T-helper 1 cell treated with Interleukin-12 subunit alpha and Interleukin-12 subunit beta and Interleukin-4 antibody, amounts not matched to agents 30 ng/mL and 1 ng/mL, for 36 hours (primary cell): ENCODE measurements at regions not wholly inside any gene's neighbourhood (a gene's known extent, or its start where the extent isn't known, plus 50 kb on each side); places are given as distances from the start of the nearest gene placed in this dataset.
"Not testable (repeated sequence)": the region's sequence is repeated elsewhere in the genome, so short reads cannot be mapped to it uniquely, and the experiment has no call there.

Experiments used
- intact Hi-C: fragments of 100-400 bp; cut with micrococcal nuclease; formaldehyde crosslinking; loops from one replicate; pipeline ENCODE4 v1.15.1; 2024

DNA sequence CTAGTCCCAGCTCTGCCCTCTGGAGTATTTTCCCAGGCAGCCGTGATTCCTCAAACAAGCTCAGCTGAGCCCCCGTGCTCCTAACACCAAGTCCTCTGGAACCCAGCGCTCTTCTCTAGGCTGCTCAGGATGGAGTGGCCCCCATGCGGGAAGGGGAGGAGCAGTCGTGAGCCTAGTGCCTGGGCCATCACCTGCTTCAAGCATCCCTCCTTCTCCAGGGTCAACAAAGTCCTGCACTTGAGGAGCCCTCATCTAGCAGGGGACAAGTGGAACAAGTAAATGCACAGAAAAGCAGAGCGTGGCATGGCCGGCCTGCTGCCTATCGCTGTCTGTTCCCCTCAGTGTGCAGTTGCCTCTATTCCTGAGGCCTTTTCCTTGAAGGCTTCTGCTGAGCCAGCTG is 168.6 kb downstream of the INHBB start:
- intact Hi-C loops, result no loop called here

DNA sequence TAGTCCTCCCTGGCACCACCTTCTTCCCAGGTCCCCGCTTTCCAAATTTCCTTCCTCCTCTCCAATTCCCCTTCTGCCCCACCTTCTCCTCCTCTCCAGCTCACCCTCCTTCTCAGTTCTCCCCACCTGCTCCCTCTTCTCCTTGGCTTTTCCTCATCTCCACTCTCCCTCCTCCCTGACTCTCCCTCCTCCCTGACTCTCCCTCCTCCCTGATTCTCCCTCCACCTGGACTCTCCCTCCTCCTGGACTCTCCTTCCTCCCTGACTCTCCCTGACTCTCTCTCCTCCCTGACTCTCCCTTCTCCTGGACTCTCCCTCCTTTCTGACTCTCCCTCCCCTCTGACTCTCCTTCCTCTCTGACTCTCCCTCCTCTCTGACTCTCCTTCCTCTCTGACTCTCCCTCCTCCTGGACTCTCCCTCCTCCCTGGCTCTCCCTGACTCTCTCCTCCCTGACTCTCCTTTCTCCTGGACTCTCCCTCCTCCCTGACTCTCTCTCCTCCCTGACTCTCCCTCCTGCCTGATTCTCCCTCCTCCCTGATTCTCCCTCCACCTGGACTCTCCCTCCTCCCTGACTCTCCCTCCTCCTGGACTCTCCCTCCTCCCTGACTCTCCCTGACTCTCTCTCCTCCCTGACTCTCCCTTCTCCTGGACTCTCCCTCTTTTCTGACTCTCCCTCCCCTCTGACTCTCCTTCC is 169.3 kb downstream of the INHBB start:
- intact Hi-C loops, result not testable (repeated sequence)

DNA sequence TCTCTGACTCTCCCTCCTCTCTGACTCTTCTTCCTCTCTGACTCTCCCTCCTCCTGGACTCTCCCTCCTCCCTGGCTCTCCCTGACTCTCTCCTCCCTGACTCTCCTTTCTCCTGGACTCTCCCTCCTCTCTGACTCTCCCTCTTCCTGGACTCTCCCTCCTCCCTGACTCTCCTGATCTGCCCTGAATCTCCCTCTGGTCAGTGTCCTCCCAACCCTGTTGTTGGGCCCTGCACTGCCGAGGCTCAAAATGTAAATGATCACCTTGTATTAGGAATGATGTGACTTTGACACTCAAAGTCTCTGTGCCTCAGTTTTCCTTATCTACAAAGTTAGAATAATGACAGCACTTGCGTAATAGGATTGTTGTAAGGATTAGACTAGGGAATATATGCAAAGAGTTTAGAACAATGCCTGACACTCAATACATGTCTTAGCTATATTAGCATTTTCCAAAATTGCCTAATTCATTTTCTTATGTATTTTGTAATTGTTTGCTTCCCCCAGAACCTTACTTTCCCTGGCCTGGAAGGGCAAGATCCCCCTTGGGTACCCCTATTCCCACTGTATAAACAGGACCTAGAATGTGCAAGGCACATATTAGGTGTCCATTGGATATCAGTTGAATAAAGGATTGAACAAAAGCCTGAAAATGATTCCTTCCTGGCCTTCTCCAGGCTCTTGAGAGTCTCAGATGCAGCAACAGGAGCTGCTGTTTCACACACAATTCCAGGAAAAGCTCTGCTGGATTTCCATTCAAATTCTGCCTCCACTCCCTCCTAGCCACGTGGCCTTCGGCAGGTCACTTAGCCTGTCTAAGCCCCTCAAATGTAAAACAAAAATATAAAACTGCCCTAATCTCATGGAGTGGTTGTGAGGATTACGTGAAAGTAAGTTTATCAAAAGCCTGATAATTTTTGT is 170.1 kb downstream of the INHBB start:
- intact Hi-C loops, result no loop called here

DNA sequence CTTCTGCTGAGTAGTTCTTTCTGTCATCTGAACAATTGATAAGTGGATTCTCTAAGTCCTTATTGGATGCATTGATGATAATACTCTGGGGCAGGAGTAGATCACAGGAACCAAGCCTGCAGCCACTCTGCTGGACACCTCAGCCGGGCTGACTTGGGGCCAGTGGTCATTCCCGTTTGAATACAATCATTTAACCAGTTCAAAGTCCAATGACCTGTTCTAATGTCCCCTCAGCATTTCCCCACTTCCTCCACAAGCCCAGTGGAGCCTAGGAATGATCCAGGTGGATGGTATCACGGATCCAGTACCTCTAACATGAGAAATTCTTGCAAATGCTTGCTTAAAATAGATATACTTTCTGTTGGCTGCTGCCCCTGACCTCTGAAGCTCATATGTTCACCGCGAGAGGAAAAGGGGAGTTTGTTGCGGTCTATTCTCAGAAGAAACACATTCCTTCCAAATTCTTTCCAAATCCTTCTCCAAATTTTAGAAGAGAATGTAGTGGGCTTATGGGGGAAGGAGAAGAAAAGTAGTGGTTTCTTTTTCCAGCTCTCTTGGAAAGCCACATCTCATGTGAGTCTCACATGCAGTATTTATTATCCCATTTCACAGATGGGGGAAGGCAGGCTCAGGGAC is 170.9 kb downstream of the INHBB start:
- intact Hi-C loops, result no loop called here

DNA sequence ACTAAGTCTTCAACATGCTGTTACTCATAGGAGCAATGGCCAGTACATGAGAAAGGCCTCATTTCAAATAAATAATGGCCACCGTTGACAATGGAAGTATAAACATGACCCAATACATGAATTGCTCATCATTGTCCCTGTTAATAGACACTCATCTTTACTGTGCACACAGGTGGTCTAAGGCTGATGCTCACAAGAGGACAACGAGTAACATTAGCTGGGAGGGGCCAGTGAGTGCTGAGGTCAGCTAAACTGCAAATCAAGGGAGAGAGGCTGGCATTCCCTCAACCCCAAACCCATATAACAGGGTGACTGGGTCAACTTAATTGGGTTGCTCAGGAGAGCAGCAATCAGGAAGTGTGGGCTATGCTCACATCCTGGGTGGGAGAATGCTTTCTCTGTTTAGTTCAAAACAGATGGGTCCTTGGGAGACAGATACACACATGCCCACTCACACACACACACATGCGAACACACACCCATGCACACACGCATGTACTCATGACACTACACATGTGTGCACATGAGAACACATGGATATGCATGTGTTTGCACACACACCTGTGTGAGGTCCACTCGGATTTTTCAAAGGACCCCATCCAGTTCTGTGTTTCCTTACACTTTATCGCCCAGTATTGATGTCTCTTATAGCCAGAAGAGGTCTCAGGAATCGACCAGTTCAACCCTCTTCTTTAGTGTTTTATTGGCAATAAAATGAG is 172.0 kb downstream of the INHBB start:
- intact Hi-C loops, result no loop called here

DNA sequence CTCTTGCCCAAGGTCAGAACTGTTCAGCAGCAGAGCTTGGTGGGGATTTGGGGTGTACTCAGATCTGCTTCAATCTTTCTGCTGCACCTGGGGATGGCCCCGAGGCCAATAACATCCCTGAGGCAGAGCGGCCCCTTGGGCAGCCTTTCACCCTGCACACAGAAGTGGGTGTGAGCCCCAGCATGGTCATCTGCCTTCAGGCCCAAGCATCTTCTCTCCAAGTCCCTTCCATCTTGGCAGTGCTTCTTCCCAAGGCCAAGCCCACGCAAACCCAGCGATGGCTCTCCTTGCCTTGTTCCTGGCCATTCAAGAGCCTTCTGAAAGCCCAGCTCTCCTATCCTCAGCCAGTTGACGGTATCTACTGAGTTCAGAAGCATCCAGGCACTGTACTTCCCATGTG is 172.9 kb downstream of the INHBB start:
- intact Hi-C loops, result no loop called here

DNA sequence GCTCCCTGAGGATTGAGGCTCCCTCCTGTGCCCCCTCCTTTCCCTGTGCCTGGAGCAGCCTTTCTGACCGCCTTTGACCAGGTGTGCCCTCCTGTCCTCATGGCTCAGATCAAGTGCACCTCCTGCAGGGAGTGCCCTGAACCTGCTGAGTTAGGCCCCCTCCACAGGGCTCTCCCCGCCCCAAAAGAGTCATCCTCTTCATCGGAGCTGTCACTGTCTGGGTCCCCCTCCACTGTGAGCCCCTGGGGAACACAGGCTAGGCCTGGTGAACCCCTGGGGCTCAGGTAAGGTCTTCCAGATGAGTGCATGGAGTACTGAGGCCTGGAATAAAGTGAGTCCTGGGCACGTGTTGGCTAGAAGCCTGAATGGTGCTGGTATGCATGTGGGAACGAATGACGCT is 173.5 kb downstream of the INHBB start:
- intact Hi-C loops, result no loop called here

DNA sequence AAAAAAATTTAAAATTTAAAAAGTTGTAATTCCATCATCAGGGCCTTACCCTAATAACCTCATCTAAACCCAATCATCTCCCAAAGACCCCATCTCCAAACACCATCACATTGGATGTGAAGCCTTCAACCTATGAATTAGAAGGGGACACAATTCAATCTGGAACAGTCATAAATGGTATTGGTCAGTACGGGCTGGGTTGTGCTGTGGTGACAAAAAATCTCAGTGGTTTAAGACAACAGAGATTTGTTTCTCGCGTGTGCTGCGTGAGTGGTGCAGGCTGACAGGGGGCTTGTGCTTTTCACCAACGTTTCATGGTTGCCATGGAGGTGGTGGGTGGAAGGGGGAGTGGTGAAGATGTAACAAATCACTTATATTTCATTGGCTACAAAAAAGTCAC is 174.5 kb downstream of the INHBB start:
- intact Hi-C loops, result loop anchor here (10.0 kb wide), 1 partner anchor 176 kb away; the partner anchor contains the start of gene INHBB

DNA sequence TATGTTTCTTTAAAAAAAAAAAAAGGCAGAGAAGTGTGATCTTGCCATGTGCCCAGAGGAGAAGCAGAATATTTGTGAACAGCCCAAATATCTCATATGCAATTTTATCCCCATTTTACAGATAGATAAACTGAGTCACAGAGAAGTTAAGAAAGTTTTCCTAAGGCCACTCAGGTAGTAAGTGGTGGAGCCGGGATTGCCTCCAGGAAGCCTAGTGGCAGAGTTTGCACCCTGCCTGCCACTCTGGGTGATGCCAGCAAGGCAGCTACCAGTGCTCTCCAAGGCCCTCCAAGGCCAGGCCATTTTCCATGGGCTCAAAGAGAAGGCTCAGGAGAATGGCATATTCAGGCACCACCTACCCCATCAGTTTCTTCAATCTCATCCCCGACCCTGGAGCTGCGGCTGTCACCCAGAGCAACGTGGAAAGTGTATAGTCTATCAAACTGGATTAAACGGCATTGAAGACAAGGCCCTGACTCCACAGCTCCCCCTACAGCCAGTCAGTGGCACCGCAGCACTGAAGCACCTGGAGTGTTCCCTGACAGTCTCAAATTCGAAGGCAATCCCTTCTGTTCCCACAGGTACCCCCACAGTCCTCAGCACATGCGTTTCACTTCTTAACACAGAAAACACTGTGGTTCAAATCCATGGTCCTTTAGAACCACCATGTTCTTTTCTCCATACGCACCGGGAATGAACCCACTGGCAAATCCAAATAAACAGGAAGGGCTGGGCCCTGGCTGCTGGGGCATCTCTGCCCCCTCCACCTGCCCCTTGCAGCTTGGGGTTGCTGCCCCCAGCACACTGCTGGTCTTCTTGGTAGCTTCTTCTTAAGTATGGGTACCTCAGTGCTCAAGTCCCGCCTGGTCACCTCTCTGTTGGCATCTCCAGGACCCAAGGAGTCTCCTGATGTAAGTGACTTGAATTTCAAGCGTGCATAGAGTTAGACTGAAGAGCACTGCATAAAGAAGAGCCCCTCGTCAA is 175.3 kb downstream of the INHBB start:
- intact Hi-C loops, result loop anchor here (10.0 kb wide), 1 partner anchor 176 kb away; the partner anchor contains the start of gene INHBB

DNA sequence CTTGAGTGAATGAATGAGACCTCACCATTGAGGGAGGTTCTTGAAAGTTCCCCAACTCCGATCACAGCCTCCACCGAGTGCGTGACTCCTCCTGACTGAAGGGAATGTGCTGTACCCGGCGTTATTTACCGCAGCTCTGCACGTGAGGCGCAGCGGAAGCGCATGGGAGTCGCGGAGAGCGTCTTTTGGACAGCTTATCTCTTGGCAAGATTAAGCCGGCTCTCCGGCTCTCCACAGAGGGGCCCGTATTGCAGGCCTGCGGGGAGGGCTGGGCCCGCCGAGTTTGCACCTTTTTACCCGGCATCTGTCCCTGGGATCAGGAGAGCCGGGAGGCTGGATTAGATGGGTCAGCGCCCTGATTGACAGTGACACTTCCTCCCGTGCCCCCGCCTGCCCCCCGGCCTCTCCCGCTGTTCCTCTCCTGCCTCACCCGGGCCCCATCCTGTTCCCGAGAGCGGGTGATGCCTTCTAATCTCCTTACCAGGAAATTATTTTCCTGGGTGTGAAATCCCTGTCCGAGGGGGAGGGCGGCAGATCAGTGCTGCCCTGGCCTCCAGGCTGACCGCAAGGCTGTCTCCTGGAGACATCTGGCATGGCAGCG is 176.3 kb downstream of the INHBB start:
- intact Hi-C loops, result loop anchor here (10.0 kb wide), 1 partner anchor 177 kb away; the partner anchor contains the start of gene INHBB

DNA sequence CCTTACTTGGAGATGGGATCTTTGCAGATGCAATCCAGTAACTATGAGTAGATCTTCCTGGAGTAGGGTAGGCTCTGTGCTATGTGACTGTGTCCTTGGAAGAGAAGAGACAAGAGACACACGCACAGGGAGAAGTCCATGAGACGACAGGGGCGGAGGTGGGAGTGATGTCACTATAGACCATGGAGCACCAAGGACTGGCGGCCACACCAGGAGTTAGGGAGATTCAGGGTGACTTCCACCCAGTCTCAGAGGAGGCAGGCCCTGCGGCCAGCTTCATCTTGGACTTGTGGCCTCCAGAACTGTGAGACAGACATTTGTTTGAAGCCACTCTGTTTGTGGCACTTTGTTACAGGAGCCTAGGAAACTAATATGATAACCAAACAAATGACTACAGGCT is 177.8 kb downstream of the INHBB start:
- intact Hi-C loops, result loop anchor here (10.0 kb wide), 1 partner anchor 179 kb away; the partner anchor contains the start of gene INHBB

DNA sequence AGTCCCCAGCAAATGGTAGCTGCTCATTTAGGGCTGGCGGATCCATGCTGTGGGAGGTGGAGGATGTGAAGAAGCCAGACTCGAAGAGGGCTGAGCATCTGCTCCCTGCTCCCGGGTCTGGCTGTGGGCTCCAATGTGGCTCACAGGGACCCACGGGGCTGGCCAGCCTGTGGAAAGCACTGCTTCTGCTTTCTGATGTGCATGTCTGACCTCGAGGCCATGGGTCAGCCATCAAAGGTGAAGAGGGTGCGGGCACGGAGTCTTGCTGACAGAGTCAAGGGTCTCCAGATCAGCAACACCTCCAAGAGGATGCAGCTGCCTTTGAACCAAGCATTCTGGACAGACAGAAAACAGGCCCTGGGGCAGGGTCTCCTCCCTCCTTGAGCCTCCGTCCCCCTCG is 178.2 kb downstream of the INHBB start:
- intact Hi-C loops, result loop anchor here (10.0 kb wide), 1 partner anchor 179 kb away; the partner anchor contains the start of gene INHBB

DNA sequence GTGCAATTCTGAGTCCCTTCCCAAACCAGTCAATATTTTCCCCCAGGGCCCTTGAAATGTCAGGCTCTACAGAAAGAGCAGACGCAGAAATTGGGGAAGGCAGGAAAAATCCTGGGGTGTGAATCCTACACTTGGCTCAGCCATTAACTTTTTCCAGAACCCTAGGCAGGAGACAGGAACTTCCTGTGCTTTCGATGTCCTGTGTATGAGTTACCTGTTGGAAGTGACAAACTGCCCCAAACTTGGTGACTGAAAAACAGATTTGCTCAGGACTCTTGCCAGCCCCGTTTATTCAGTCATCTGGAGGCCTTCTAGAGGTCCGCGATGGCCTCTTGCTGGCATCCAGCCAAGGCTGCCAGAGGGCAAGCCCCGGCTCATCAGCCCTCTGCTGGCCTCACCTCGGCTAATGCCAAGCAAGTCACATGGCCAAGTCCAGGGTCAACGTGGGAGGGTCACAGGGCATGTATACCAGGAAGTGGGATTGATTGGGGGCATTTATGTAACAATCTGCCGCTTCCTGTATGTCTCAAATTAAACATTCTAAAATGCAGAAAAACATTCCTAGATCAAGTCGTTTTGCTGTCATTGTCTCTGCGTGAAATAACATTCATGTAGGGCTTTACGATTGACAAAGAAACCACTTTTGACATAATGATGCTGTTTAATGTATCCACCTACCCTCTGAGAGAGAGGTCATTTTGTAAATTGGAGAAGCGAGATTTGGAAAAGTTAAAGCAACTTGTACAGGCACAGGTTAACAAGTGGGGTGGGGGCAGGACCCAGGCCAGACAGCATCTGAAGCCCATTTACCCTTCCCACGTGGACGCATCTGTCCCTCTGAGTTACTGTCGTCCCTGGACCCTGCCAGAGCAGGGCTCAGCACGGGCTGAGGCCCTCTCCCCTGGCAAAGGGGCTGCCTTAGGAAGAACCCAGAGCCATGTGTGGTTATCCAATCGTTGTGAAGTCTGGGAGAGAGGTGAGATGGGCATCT is 179.4 kb downstream of the INHBB start:
- intact Hi-C loops, result loop anchor here (10.0 kb wide), 1 partner anchor 181 kb away; the partner anchor contains the start of gene INHBB

DNA sequence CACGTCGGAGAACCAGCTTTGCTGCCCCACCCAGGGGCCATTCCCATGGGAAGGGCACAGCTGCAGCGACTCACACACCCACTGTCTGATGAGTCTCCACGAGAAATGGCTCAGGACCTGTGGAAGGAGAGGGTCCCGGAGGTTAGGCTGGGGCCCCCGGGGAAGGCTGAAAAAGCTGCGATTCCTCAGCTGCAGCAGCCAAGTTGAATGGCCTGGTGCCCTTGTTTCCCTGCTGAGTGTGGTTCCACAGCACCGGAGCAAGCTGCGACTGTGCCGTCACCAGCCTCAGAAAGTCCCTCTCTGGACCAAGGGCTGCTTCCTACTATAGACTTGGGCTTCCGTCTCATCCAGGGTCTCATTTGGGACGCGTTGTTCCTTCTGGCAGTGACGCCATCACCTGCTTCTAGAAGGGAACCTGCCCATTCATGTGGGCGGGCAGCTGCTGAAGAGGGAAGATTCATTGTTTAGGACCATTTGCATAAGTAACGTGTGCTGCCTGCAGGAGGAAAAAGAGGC is 180.2 kb downstream of the INHBB start:
- intact Hi-C loops, result loop anchor here (10.0 kb wide), 1 partner anchor 181 kb away; the partner anchor contains the start of gene INHBB

DNA sequence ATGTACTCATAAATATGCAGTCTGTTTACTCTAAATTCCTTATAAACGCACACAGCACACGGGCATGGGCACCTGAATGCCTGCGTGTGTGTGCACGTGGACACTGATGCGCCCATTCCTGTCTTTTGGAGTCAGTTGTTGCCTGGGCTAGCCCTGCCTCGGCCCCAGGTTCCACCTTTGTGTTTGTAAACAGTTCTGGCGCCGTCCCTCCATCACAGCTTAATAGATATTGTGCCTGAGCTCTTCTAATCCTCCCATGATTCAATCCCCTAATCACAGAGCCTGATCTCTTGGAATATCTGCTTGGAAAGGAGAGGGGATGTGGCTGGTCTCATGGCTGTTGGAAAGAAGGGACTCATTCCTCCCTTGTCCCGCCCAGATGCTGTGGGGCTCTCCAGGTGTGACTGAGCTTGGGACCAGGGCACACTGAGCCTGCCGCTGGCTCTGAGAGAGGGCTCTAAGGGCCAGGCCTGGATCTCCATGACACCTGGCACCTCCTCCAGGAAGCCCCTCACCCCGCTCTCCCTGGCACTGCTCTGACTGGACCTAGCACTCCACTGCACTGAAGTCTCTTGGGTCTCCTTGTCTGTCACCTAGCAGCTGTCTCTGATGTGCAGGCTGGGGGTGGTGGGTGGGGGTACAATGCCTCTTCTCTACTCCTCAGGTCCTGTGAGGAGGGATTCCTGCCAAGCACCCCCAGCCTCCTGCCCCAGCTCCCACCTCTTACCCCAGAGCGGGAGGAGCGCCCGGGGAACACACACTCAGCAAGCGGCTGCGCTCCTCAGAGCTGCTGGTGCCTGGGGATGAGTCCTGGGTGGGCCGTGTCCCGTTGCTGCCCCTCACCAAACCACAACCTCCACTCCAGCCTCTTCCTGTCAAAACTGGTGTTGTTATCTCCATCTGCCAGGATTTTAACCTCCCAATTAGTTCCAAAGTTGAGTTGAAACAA is 181.3 kb downstream of the INHBB start:
- intact Hi-C loops, result loop anchor here (10.0 kb wide), 1 partner anchor 182 kb away; the partner anchor contains the start of gene INHBB

DNA sequence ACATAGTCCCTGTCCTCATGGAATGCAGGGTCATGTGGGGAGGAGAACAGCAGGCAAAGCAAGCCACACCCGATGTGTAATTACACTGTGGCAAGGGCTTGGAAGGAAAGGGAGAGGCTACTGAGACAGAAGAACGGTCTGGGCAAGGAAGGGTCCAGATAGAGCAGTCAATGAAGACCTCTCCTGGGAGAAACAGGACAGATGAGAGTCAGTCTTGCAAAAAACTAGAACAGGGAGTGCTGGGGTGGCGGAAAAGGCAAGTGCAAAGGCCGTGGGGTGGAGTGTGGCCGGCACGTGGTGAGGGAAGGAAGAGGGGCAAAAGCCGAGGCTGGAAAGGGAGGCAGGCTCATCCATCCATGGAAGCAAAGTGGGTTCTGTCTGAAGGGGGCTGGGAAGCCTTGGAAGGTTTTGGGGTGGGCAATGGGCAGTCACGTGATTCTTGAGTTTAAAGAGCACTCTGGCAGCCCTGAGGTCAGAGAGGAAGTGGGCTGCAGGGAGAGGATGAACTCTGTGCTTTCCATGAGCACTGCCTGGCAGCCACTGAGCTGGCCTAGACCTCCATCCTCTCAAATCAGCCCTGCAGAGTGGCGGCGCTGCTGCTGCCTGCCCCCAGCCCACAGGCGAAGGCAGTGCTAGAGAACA is 182.2 kb downstream of the INHBB start:
- intact Hi-C loops, result loop anchor here (10.0 kb wide), 1 partner anchor 183 kb away; the partner anchor contains the start of gene INHBB
